ENCODE measurements at regions not wholly inside any gene's neighbourhood (a gene's known extent, or its start where the extent isn't known, plus 50 kb on each side); places are given as distances from the start of the nearest gene placed in this dataset.

- no peaks in the 10 kb centered on the region for H3K4me1 ChIP-seq (ENCODE audit: control insufficient read depth, extremely low read depth, insufficient read depth, low read length)
Observed at GRCh38 chr12:97118796-97119375, 211.8 kb downstream of the NEDD1 start.

DNA sequence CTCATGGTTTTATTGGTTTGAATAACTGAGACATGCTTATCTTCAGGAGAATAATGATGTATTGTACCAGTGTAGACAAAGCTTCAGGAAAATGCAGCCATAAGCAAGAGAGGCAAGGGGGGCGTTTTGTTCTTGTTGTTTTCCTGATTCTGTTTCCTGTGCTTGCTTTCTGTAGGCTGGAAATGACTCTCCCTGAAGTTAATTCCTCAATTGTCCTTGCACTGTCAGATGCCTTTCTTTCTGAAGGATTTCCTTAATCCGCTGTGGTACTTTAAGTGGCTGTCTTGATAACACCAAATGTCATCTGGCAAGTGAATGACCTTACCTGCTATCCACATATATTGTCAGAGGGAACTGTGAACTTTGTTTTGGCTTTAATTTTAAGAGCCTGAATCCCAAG is 220.0 kb downstream of the NEDD1 start:
- Histone ChIP-seq H3K27me3 (ENCODE audit: control insufficient read depth, extremely low read depth, insufficient read depth, low read length) (no peaks in the 10 kb centered on the region), H3K4me2 (ENCODE audit: control insufficient read depth, extremely low read depth, insufficient read depth, low read depth, low read length) (no peak overlapping the region), H3K9ac (ENCODE audit: control insufficient read depth, extremely low read depth, insufficient read depth, low read length) (no peak overlapping the region), H3K9me1 (ENCODE audit: control insufficient read depth, extremely low read depth, insufficient read depth, low read length) (no peaks in the 10 kb centered on the region), H2AFZ (ENCODE audit: control insufficient read depth, low read length) (no peak overlapping the region), H3K79me2 (ENCODE audit: control insufficient read depth, insufficient read depth, low read length) (no peaks in the 10 kb centered on the region), H3K27ac (ENCODE audit: control insufficient read depth, insufficient read depth, low read length) (no peak overlapping the region), H3K4me1 (ENCODE audit: control insufficient read depth, extremely low read depth, insufficient read depth, low read length) (no peaks in the 10 kb centered on the region), H3K9me3 (ENCODE audit: control insufficient read depth, low read depth, low read length) (no peaks in the 10 kb centered on the region), H4K20me1 (ENCODE audit: control insufficient read depth, extremely low read depth, insufficient read depth, low read length) (no peaks in the 10 kb centered on the region), H3K4me3 (ENCODE audit: control insufficient read depth in 2 of 3, extremely low read depth in 1 of 3, insufficient read depth in 2 of 3, low read depth in 1 of 3, low read length in 3 of 3) (no peak overlapping the region), H3K36me3 (ENCODE audit: control insufficient read depth in 2 of 2, extremely low read depth in 1 of 2, insufficient read depth in 2 of 2, low read length in 2 of 2) (no peaks in the 10 kb centered on the region)
- TF ChIP-seq, protein P1, sequence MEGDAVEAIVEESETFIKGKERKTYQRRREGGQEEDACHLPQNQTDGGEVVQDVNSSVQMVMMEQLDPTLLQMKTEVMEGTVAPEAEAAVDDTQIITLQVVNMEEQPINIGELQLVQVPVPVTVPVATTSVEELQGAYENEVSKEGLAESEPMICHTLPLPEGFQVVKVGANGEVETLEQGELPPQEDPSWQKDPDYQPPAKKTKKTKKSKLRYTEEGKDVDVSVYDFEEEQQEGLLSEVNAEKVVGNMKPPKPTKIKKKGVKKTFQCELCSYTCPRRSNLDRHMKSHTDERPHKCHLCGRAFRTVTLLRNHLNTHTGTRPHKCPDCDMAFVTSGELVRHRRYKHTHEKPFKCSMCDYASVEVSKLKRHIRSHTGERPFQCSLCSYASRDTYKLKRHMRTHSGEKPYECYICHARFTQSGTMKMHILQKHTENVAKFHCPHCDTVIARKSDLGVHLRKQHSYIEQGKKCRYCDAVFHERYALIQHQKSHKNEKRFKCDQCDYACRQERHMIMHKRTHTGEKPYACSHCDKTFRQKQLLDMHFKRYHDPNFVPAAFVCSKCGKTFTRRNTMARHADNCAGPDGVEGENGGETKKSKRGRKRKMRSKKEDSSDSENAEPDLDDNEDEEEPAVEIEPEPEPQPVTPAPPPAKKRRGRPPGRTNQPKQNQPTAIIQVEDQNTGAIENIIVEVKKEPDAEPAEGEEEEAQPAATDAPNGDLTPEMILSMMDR (optimal IDR thresholded peaks at IDR 0.05 in 1 of 3, IDR thresholded peaks at IDR 0.05 in 1 of 3, conservative IDR thresholded peaks at IDR 0.05 in 1 of 3; ENCODE audit: extremely low read depth in 1 of 3, insufficient read depth in 2 of 3, low read length in 3 of 3) = no peak
- TF ChIP-seq EZH2 (IDR thresholded peaks at IDR 0.05; ENCODE audit: low read length) = no peak
- DNase-seq (ENCODE audit: low read depth, low spot score) = no peak
- dilution Hi-C loops (cut with MboI; ENCODE audit: extremely low pct_ligation_motif_present, low sequenced_read_pairs) = no loop called here
- no peak for FAIRE-seq

More at GRCh38 chr12:97118796-97119375, 211.8 kb downstream of the NEDD1 start:
- Histone ChIP-seq H4K20me1 (ENCODE audit: control insufficient read depth, extremely low read depth, insufficient read depth, low read length) (no peaks in the 10 kb centered on the region), H3K4me2 (ENCODE audit: control insufficient read depth, extremely low read depth, insufficient read depth, low read depth, low read length) (no peak overlapping the region), H3K27ac (ENCODE audit: control insufficient read depth, insufficient read depth, low read length) (no peak overlapping the region), H2AFZ (ENCODE audit: control insufficient read depth, low read length) (no peak overlapping the region), H3K4me3 (ENCODE audit: control insufficient read depth in 2 of 3, extremely low read depth in 1 of 3, insufficient read depth in 2 of 3, low read depth in 1 of 3, low read length in 3 of 3) (no peak overlapping the region), H3K9me1 (ENCODE audit: control insufficient read depth, extremely low read depth, insufficient read depth, low read length) (no peaks in the 10 kb centered on the region), H3K79me2 (ENCODE audit: control insufficient read depth, insufficient read depth, low read length) (no peaks in the 10 kb centered on the region), H3K9ac (ENCODE audit: control insufficient read depth, extremely low read depth, insufficient read depth, low read length) (no peak overlapping the region), H3K9me3 (ENCODE audit: control insufficient read depth, low read depth, low read length) (no peaks in the 10 kb centered on the region), H3K27me3 (ENCODE audit: control insufficient read depth, extremely low read depth, insufficient read depth, low read length) (no peaks in the 10 kb centered on the region), H3K36me3 (ENCODE audit: control insufficient read depth in 2 of 2, extremely low read depth in 1 of 2, insufficient read depth in 2 of 2, low read length in 2 of 2) (no peaks in the 10 kb centered on the region)
- DNase-seq (ENCODE audit: low read depth, low spot score) (no peak), FAIRE-seq (no peak)
- dilution Hi-C loops (cut with MboI; ENCODE audit: extremely low pct_ligation_motif_present, low sequenced_read_pairs) = no loop called here
- TF ChIP-seq, protein P1 (optimal IDR thresholded peaks at IDR 0.05 in 1 of 3, IDR thresholded peaks at IDR 0.05 in 1 of 3, conservative IDR thresholded peaks at IDR 0.05 in 1 of 3; ENCODE audit: extremely low read depth in 1 of 3, insufficient read depth in 2 of 3, low read length in 3 of 3) = no peak
- no peak for TF ChIP-seq EZH2 (IDR thresholded peaks at IDR 0.05; ENCODE audit: low read length)
